LNCAP (cell line): ENCODE measurements at regions not wholly inside any gene's neighbourhood (a gene's known extent, or its start where the extent isn't known, plus 50 kb on each side); places are given as distances from the start of the nearest gene placed in this dataset.

Experiments used
- TF ChIP-seq, protein P1 (sequence below): fragments of 450-650 bp; IDR thresholded peaks from 2 replicates; pipeline ENCODE4 v1.5.1; 2017; ENCODE audit warnings: mild to moderate bottlenecking

- TF ChIP-seq, protein P1, sequence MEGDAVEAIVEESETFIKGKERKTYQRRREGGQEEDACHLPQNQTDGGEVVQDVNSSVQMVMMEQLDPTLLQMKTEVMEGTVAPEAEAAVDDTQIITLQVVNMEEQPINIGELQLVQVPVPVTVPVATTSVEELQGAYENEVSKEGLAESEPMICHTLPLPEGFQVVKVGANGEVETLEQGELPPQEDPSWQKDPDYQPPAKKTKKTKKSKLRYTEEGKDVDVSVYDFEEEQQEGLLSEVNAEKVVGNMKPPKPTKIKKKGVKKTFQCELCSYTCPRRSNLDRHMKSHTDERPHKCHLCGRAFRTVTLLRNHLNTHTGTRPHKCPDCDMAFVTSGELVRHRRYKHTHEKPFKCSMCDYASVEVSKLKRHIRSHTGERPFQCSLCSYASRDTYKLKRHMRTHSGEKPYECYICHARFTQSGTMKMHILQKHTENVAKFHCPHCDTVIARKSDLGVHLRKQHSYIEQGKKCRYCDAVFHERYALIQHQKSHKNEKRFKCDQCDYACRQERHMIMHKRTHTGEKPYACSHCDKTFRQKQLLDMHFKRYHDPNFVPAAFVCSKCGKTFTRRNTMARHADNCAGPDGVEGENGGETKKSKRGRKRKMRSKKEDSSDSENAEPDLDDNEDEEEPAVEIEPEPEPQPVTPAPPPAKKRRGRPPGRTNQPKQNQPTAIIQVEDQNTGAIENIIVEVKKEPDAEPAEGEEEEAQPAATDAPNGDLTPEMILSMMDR, result no peak
These were observed 393.3 kb downstream of the NPHP4 start for GRCh38 chr1:5598824-5599395.

DNA sequence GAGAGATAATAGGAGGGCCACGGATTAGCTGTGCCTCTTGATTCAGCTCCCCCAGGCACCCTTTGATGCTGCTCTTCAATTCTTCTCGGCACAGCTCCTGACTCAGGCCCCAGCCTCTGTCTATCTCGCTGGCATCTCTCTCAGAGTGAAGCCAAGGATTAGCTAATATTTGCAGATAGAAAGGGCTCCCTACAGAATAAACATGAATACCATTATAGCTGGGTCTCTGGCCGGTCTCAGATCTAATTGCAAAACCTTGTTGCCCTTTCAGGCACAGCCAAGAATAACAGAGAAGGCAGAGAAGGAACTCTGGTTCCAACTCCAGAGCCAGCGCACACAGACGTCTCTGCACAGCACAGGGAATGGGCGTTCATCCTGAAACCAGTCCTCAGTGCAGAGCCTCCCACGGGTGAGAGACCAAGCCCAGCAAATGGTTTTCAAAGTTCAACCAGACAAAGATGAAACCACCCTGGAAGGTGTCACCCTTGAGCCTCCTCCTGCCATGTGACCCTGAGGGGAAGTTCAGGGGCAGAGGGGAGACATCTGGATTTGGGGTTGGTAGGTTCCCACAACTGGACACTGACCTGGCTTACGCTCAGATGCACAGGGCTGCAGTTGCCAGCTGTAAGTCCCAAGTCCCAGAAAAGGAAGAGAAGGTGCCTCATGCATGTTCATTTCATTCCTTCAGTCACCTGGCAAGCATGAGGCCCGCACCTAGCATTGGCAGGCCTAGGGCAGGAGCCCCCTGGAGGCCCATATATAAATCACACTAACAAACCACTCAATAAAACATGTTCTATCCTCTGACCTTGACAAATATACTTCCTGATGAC lies 394.0 kb downstream of the NPHP4 start:
- TF ChIP-seq, protein P1, result peak; percentile 41

- TF ChIP-seq, protein P1, result no peak
These were observed 394.9 kb downstream of the NPHP4 start for GRCh38 chr1:5597171-5597850.

DNA sequence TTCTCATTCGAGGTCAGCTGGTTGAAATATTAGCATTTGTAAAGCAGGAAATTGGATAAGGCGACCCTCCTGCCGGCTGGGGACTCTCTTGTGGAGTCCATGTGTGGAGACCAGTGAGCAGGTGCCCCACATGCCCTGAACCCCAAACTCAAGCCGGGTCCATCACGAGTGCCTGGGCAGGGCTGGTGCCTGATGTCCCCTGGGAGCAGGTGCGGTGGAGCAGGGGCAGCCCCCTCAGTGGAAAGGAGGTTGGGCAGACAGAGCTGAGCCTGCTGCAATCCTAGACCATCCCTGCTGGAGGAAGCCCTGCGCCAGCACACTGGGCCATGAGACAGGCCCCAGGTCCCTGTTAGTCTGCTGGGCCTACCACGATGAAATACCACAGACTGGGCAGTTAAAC lies 395.6 kb downstream of the NPHP4 start:
- TF ChIP-seq, protein P1, result no peak

DNA sequence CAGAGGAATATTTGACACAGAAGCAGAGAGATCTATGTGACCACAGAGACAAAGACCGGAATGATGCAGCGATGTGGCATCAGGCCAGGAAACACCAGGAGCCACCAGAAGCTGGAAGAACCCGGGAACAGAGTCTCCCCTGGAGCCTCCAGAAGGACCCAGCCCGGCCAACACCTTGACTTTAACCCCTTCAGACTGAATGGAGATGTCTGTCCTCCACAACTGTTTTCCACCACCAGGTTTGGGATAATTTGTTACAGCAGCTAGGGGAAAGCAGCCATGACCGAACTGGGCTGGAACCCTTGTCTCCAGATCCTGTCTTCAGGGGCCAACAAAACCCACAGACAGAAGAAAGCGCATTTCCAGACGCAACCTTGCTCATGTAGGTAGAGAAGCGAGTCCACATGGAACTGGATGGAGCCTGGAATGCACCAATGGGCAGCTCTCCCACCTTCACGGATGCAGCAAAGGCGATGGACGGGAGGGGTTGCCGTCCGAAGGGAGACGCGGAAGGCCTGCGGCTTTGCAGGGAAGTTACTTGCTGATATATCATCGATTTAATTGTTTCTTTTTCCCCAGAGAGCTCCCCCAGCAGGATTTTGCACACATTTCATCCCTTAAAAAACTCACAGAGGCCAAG lies 396.6 kb downstream of the NPHP4 start:
- TF ChIP-seq, protein P1, result no peak

DNA sequence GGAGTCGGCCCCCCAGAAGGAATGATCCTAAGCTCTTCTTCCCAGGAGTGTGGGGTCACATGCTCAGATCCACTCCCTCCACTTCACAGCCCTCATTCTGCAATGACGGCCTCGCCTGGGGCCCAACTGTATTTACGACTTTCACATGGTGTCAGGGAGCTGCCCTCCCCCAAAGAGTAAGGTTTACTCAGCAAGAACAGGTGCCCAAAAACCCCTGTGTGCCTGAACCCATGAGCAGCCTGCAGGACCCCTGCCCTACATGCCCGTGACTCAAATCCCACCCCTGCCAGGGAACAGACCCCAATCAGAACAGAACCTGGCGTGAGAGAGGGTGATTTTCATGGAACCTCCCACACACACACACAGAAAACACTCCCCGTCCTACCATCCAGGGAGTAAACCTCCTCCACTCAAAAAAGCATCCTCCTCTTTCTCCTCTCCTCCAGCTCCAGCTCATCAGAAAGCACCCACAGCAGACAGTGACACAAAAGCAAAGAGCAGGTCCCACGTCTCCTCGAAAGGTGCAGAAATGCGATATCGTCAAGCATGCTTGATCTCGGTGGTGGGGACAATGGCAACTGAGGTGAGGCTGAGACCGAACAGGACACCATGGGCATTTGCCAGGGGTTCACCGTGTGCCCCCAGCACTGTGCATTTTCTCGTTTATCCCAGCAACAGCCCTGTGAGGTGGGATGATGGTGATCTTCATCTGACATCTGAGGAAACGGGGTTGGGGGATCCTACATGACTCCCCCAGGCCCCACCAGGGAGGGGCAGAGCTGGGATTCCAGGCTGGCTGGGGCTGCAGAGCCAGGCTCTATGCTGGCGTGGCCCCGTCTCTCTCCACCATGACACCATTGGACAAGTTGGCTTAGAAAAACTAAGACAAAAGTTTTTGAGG lies 397.9 kb downstream of the NPHP4 start:
- TF ChIP-seq, protein P1, result no peak
